ENCODE measurements at regions not wholly inside any gene's neighbourhood (a gene's known extent, or its start where the extent isn't known, plus 50 kb on each side); places are given as distances from the start of the nearest gene placed in this dataset.

GRCh38 chr1:112285316-112285715 is 110.7 kb upstream of the CTTNBP2NL start:
- H3K4me1 Mint-ChIP-seq, result no peaks in the 10 kb centered on the region
- no peak for DNase-seq (ENCODE audit: low spot score in 2 of 2, unreplicated experiment in 2 of 2)
- TF ChIP-seq CTCF (IDR thresholded peaks at IDR 0.05; ENCODE audit: unreplicated experiment), result no peak
- H3K4me3 Mint-ChIP-seq, result no peak overlapping the region
- H3K36me3 Mint-ChIP-seq, result no peaks in the 10 kb centered on the region
- no peak overlapping the region for H3K27ac Mint-ChIP-seq
- peaks cover 52% of the 10 kb centered on the region for H3K27me3 Mint-ChIP-seq (ENCODE audit: low read depth)
- H3K9me3 Mint-ChIP-seq, result peaks cover 4% of the 10 kb centered on the region

GRCh38 chr1:112285746-112286145 is 110.3 kb upstream of the CTTNBP2NL start:
- peaks cover 55% of the 10 kb centered on the region for H3K27me3 Mint-ChIP-seq (ENCODE audit: low read depth)
- H3K4me3 Mint-ChIP-seq, result no peak overlapping the region
- no peak for DNase-seq (ENCODE audit: low spot score in 2 of 2, unreplicated experiment in 2 of 2)
- no peaks in the 10 kb centered on the region for H3K4me1 Mint-ChIP-seq
- no peaks in the 10 kb centered on the region for H3K36me3 Mint-ChIP-seq
- peaks cover 4% of the 10 kb centered on the region for H3K9me3 Mint-ChIP-seq
- no peak for TF ChIP-seq CTCF (IDR thresholded peaks at IDR 0.05; ENCODE audit: unreplicated experiment)
- no peak overlapping the region for H3K27ac Mint-ChIP-seq

GRCh38 chr1:112296908-112297307 is 99.1 kb upstream of the CTTNBP2NL start:
- H3K27me3 Mint-ChIP-seq (ENCODE audit: low read depth), result peaks cover 41% of the 10 kb centered on the region
- no peaks in the 10 kb centered on the region for H3K36me3 Mint-ChIP-seq
- H3K27ac Mint-ChIP-seq, result no peak overlapping the region
- H3K4me3 Mint-ChIP-seq, result no peak overlapping the region
- TF ChIP-seq CTCF (IDR thresholded peaks at IDR 0.05; ENCODE audit: unreplicated experiment), result no peak
- H3K9me3 Mint-ChIP-seq, result peaks cover 4% of the 10 kb centered on the region
- no peaks in the 10 kb centered on the region for H3K4me1 Mint-ChIP-seq
- DNase-seq (ENCODE audit: low spot score in 2 of 2, unreplicated experiment in 2 of 2), result no peak

GRCh38 chr1:112297536-112297935 is 98.5 kb upstream of the CTTNBP2NL start:
- no peak for DNase-seq (ENCODE audit: low spot score in 2 of 2, unreplicated experiment in 2 of 2)
- no peaks in the 10 kb centered on the region for H3K36me3 Mint-ChIP-seq
- H3K27me3 Mint-ChIP-seq (ENCODE audit: low read depth), result peaks cover 44% of the 10 kb centered on the region

GRCh38 chr1:112298558-112298957 is 97.5 kb upstream of the CTTNBP2NL start:
- peak; percentile 53 for TF ChIP-seq CTCF (IDR thresholded peaks at IDR 0.05; ENCODE audit: unreplicated experiment)
- H3K36me3 Mint-ChIP-seq, result no peaks in the 10 kb centered on the region
- DNase-seq (ENCODE audit: low spot score in 2 of 2, unreplicated experiment in 2 of 2), result peak in 1 of 2 experiments; percentile 63
- H3K9me3 Mint-ChIP-seq, result peaks cover 4% of the 10 kb centered on the region
- peaks cover 54% of the 10 kb centered on the region for H3K27me3 Mint-ChIP-seq (ENCODE audit: low read depth)
- no peaks in the 10 kb centered on the region for H3K4me1 Mint-ChIP-seq
- H3K27ac Mint-ChIP-seq, result no peak overlapping the region
- H3K4me3 Mint-ChIP-seq, result no peak overlapping the region

More at GRCh38 chr1:112297536-112297935, 98.5 kb upstream of the CTTNBP2NL start:
- Mint-ChIP-seq H3K4me1 (no peaks in the 10 kb centered on the region), H3K4me3 (no peak overlapping the region), H3K27ac (no peak overlapping the region), H3K9me3 (peaks cover 4% of the 10 kb centered on the region)
- TF ChIP-seq CTCF (IDR thresholded peaks at IDR 0.05; ENCODE audit: unreplicated experiment), result no peak

GRCh38 chr1:112304126-112304525 is 91.9 kb upstream of the CTTNBP2NL start:
- Mint-ChIP-seq H3K36me3 (no peaks in the 10 kb centered on the region), H3K27me3 (ENCODE audit: low read depth) (peaks cover 95% of the 10 kb centered on the region), H3K9me3 (no peaks in the 10 kb centered on the region), H3K27ac (no peak overlapping the region), H3K4me1 (peaks cover 13% of the 10 kb centered on the region), H3K4me3 (no peak overlapping the region)
- DNase-seq (ENCODE audit: low spot score in 2 of 2, unreplicated experiment in 2 of 2), result no peak
- no peak for TF ChIP-seq CTCF (IDR thresholded peaks at IDR 0.05; ENCODE audit: unreplicated experiment)

All from mesothelial cell of epicardium (in vitro differentiated cells).